22Rv1 (cell line): ENCODE measurements at regions not wholly inside any gene's neighbourhood (a gene's known extent, or its start where the extent isn't known, plus 50 kb on each side); places are given as distances from the start of the nearest gene placed in this dataset.

Source experiments
- H3K27ac ChIP-seq: fragments of 450-650 bp; 2 replicates; pipeline ENCODE4 v1.5.1; 2017
- CTCF ChIP-seq: fragments of 450-650 bp; IDR thresholded peaks from 2 replicates; pipeline ENCODE4 v1.5.1; 2017; ENCODE audit warnings: mild to moderate bottlenecking
- ZFX ChIP-seq: fragments of 450-650 bp; IDR thresholded peaks from 2 replicates; pipeline ENCODE4 v1.6.1; 2017; ENCODE audit warnings: antibody characterized with exemption, borderline replicate concordance

- no peak for TF ChIP-seq ZFX
- no peak for TF ChIP-seq CTCF
- no peak overlapping the region for H3K27ac ChIP-seq
These were observed 50.9 kb upstream of the OLIG3 start for GRCh38 chr6:137545073-137545472.

GRCh38 chr6:137547186-137547585, 53.0 kb upstream of the OLIG3 start:
- no peak overlapping the region for H3K27ac ChIP-seq
- TF ChIP-seq ZFX, result no peak
- no peak for TF ChIP-seq CTCF

- no peak for TF ChIP-seq ZFX
- no peak for TF ChIP-seq CTCF
- H3K27ac ChIP-seq, result no peak overlapping the region
These were observed 53.4 kb upstream of the OLIG3 start for GRCh38 chr6:137547601-137548000.

- H3K27ac ChIP-seq, result no peak overlapping the region
- no peak for TF ChIP-seq CTCF
- TF ChIP-seq ZFX, result no peak
These were observed 54.9 kb upstream of the OLIG3 start for GRCh38 chr6:137549106-137549505.

- TF ChIP-seq CTCF (no peak), ZFX (no peak)
- H3K27ac ChIP-seq, result no peak overlapping the region
These were observed 56.3 kb upstream of the OLIG3 start for GRCh38 chr6:137550535-137550934.

- TF ChIP-seq CTCF, result no peak
- TF ChIP-seq ZFX, result no peak
- no peak overlapping the region for H3K27ac ChIP-seq
These were observed 58.0 kb upstream of the OLIG3 start for GRCh38 chr6:137552146-137552545.

GRCh38 chr6:137552809-137553208, 58.6 kb upstream of the OLIG3 start:
- no peak for TF ChIP-seq ZFX
- TF ChIP-seq CTCF, result no peak
- no peak overlapping the region for H3K27ac ChIP-seq
